GM19025 (cell line): ENCODE measurements at regions not wholly inside any gene's neighbourhood (a gene's known extent, or its start where the extent isn't known, plus 50 kb on each side); places are given as distances from the start of the nearest gene placed in this dataset.

Source experiments
- ATAC-seq: cut with Tn5 transposase; IDR thresholded peaks from one replicate; pipeline ENCODE4 v1.9.1; 2021; ENCODE audit warnings: mild to moderate bottlenecking, low read depth, moderate library complexity; ENCODE audit not compliant: unreplicated experiment

DNA sequence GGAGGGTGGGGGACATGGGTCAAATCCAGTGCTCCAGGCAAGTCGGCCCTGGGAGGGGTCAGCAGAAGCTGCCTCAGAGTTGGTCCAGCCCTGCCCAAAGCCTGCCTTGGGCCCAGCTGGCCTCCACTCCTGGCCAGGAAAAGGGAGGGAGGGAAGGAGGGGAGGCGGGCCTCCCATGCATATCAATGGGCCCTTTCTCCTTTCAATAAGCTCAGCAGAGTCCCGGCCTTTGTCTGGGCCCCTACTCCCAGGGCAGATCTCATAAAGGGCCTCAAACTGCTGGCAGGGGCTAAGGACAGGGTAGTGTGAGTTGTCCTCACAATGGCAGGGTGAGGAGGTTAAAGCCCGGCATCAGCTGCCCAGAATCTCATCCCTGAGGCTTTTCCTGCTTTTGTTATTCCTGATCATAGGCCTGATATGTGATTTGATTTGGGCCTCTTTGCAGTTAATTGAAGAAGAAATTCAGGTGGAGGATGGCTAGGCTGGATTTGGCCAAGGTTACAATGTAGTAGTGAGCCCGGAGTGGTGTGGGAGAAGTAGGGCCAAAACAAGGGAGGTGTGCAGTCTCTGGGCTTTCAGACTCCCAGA lies 121.1 kb upstream of the ATP6AP2 start:
- ATAC-seq: no peak

DNA sequence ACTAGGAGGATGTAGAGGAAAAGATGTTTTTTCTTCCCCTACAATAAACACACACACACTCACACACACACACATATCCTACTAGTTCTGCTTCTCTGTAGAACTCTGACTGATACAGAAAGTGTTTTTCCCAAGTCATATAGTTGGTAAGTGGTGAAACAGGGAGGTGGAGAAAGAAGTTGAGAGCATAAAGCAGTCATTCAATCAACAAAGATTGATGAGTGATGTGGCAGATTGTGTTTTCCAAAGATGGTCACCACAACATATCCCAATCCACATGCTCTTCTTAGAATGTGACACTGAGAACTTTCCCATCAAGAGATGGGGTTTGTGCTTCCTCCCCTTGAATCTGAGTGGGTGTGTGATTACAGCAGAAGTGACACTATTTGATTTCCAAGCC lies 123.4 kb upstream of the ATP6AP2 start:
- ATAC-seq: no peak

DNA sequence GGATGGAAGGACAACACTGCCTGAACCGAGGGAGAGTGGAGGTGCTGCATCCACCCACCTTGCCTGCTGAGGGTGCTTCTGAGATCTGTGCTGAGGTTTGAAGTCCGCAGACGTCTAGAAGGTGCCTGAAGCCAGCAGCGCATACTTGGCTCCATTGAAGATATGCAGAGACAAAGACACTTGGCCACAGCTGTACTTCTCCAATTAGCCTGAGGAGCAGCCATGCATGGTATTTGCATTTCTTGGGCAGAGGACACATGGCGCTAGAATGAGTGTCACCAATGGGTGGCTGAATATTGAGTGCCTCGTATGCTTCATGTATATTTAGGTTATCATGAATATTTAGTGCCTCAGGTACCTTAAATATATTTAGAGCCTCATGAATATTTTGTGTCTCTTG lies 128.7 kb upstream of the ATP6AP2 start:
- no peak for ATAC-seq

DNA sequence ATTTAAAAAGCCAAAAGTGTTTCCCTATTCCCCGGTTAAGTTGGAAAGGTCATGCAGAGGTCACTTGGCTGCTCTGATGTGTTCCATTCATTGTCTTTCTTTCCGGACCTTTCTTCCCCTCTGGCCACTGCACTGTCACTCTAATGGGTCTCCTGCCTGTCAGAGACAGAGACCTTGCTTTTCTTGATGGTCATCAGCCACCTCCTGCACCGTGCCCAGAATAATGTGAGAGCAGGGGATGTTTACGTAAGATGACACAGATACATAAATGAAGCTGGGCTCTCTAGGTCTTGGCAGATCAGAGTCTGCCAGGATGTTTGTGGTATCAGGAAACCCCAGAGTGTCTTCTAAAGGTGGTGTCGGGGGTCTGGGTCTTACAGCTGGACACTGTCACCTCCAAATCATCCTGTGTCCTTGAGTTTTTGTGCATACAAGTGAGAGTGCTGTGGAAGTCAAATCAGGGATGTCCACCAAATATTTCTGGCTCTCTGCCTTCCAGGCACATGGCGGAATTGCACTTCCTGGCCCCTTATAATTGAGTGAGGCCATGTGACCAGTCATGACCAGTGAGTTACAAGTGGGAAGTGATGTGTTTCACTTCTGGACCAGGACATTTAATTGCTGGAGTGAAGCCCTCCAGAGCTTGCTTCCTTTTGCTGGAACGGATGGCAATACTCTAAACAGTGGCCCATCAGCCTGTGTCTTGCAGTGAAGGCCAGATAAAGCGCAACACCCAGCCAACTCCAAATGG lies 130.6 kb upstream of the ATP6AP2 start:
- no peak for ATAC-seq

DNA sequence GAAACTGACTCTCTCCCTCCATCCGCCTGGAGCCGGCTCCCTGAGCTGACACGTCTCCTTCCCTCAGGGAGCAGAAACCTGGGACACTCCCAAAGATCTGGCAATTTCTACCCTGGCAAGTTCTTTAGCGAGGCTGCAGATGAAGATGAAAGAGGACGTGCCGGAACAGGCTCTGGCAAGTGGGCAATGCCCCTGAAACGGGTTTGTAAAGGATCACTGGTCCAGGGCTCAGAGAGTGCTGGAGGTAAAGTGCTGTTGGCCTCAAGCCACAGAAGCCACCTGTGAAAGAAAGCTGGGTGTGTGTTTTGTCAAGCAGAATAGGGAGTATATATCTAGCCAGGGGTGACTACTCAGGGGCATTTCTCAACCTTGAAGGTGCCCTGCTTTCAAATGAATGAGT lies 131.4 kb upstream of the ATP6AP2 start:
- no peak for ATAC-seq

DNA sequence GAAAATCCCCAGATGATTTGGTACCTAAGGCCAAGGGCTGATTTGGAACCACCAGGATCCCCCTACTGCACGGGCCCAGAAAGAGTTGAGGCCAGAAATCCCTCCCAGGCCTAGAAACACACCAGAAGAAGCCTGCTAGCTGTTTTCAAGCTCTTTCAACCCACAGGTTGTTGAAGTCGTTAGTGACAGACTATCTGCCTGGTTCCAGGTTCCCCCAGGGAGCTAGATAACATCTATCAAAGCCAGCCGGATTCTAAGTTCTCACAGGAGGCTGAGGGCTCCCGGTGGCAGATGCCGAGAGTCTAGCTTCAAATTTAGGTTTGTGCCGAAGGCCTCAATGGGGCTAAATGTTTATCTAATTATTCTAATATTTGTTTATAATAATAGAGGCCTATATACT lies 132.0 kb upstream of the ATP6AP2 start:
- no peak for ATAC-seq

DNA sequence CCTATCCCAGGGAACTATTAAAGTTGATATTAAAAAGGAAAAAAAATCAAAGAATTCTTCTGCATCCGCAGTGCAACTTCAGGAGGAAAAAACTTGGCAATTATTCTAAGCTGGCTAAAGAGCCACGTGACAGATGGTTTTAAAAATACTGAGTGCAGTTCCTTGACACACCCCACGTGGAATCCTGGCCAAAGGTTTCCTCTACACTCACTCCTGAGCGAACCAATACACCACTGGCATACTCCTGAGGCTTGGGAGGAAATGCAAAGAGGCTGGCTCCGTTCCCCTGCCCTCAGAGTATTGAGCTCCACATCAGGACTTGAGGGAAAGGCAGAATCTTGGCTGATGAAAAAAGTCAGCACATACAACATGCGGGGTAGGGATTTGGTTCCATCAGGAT lies 133.8 kb upstream of the ATP6AP2 start:
- ATAC-seq: no peak

DNA sequence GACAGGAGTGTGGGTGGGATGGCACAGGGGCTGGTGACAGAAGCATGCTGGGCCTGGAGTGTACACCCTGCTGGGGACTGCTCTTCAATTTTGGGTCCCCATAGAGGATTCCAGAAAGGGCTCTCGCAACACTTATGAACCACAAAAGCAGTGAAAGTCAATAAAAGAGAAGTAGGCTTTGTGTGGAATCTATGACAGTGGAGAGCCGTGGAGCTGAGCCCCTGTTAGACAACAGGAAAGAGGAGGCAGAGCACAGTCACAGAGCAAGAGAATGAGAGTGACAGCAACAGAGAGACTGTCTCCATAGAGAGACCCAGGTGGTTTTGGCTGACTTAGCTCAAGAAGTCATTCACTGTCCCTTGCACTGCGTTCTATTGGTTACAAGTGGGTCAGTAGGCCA lies 135.1 kb upstream of the ATP6AP2 start:
- ATAC-seq: no peak

DNA sequence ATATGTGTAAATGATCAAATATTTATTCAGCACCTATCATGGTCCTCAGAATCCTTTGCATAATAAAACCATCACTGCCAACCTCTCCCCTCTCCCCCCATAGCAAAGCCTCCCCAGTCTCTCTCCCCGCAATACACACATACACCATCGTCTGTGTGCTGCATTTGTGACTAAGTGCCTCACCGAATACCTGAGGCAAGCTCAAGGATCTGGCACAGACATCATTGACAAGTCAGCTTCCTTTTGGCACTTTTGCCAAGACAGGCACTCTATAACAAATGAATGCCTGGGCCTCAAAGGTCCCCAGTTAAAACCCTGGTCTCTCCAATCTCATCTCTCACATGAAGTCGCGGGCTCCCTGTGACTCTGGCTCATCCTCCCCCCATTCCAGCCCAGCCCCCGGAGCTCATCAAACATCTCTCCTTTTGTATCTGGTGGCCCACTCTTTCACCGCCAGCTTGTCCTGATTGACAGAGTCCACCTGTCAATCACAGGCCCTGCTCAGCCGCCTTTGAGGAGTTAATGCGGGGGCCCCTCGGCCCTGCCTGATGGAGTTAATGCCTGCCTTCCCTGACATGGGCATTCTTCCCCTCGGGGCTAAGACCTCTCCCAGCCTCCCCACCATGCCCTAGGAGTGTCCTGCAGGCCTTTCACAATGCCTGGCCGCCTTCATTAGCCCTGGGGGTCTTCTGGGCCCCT lies 135.8 kb upstream of the ATP6AP2 start:
- no peak for ATAC-seq

DNA sequence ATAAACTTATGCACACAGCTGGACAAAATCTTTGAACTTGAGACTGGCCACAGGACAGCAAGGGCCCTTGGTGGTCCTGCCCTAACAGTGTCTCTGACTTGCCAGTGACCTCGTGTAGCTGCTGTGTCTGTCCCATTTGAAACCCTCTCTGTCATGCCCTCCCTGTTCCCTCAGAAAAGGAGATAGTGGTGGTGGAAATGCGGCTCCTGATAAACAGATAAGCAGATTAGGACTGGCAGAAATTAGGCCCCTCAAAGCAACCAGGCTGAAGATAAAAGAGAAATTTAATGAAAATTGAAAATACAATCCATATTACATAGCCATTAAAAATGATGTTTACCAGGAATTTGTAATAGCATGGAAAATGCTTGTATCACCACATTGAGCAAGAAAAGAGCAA lies 136.6 kb upstream of the ATP6AP2 start:
- ATAC-seq: no peak

DNA sequence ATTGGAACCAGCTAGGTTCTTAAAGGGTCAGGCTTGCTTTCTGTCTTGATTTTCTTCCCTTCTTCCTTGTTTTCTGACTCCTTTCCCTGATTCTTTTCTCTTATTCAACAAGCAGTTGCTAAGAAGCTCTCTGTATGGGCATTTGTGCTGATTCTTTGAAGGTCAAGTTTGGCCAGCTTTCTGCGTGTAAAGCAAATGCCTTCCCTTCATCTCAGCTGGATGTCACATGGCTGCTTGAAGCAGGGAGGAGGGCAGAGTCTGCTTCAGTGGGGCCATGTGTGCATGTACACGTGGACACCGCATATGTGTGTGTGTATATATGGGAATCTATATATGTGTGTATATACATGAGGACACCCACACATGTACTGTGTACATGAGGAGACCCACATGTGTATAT lies 139.9 kb upstream of the ATP6AP2 start:
- no peak for ATAC-seq

DNA sequence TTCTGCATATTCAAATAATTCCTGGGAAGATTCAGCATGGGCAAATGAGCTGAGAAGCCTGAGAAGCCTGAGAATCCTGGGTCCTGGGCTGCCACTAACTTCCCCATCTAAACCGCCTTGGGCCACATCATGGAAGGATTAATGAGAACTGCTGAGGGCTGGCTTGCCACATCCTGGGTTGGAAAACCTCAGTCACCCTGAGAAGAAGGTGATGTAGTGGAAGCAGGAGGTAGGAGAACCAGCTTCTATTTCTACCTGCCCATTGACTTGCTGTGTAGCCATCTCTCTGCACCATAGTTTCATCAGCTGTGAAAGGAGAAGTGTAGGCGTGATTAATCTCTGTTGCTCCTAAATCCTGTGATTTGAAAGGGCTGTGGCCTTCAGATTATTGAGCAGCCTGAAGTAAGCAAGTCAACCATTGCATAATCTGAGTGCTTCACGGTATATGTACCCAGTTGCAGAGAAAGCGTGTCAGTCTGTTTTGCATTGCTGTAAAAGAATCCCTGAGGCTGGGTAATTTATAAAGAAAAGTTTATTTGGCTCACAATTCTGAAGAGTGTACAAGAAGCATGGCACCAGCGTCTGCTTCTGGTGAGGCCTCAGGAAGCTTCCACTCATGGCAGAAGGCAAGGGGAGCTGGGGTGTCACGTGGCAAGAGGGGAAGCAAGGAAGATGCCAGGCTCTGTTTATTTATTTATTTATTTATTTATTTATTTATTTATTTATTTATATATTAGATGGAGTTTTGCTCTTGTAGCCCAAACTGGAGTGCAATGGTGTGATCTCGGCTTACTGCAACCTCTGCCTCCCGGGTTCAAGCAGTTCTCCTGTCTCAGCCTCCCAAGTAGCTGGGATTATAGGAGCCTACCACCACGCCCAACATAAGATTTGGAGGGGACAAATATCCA lies 140.9 kb upstream of the ATP6AP2 start:
- no peak for ATAC-seq

DNA sequence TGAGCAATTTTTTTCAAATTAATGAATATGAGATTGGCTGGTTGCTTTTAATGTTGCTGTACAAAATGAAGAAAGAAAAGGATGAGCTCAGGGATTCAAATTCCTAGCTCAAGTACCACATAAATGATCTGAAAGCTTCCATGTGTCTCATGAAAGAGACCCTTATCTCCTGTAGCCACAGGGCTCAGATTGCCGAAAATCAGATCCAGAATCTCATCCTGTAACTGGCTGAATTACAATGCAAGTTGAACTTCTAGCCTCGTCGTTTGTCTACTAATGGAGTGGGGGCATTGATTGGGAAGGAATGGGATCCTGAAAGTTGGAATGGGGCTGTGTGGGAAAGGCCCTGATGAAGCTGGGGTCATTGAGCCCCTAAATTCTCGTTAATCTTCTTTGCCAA lies 143.4 kb upstream of the ATP6AP2 start:
- ATAC-seq: no peak

DNA sequence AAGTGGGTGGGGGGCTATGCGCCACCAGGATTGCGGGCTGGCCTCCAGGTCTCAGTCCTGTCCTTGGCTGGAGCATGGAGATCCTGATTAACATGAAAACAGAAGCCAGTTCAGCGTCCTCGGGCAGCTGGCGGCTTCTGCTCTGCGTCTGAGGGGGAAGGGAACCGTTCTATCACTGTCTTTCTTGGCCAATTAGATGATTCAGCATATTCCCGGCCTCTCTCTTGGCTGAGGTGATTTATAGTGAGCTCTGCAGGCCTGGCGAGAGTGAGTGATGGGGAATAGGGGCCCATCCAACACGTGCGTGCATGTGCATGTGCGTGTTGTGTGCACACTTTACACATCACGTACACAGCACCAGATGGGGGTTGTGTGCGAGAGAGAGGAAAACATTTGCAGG lies 145.8 kb upstream of the ATP6AP2 start:
- no peak for ATAC-seq

DNA sequence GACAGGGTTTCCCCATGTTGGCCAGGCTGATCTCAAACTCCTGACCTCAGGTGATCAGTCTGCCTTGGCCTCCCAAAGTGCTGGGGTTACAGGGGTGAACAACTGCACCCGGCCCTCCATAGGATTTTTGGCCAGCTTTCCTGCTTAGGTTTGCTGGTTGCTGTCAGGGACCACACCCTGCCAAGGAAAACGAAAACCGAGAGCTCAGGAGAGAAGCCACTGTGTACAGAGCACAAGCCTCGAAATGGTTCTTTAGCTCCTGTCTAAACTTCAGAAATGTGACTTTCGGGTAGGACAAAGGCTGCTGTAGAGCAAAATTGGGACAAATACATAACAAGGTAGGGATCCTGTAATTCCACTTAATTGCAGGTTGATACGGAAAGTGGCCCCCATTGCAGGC lies 146.3 kb upstream of the ATP6AP2 start:
- ATAC-seq: no peak

DNA sequence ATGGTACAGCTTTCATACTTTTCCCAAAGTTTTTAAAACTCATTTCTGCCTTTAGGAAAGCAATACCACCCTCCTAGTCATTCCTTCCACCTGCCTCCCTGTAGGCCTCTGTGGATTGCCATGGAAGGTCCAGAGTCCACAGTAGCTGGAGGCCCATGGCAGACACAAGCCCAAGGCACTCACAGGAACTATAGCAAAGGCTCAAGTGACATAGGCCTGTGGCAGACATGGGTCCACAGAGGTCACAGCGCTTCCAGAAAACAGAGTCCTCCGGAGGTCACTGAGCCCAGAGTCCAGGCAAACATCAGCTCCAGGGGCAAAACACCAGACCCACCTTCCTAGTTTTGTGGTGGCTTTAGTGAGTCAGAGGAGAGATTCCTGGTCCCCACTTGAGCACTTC lies 147.6 kb upstream of the ATP6AP2 start:
- no peak for ATAC-seq

DNA sequence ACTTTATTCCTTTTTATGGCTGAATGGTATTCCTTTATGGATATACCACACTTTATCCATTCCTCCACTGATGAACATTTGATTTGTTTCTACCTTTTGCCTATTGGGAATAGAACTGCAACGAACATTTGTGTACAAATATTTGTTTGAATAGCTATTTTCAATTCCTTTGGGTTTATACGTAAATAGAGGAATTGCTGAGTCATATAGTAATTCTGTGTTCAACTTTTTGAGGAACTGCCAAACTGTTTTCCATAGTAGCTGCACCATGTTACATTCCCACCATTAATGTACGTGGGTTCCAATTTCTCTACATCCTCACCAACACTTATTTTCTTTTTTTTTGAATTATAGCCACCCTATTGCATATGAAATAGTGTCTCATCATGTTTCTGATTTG lies 156.5 kb upstream of the ATP6AP2 start:
- no peak for ATAC-seq

DNA sequence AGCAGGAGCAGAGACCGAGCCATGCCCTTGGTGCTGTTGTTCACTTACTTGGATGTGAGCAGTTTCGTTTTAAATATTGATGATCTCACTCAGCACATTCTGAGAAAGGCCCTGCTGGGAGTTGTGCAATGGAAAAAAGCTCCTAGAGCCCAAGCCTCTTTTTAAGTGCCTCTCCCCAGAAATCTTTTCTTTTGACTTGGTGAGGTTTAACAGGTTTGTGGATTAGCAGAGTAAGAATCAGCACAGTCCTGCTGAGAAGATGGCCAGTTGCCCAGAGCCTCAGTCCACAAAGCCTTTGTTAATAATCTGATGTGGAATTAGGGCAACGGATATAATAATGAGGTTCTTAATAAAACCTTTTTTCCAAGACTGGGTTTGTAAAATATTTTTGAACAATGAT lies 157.5 kb upstream of the ATP6AP2 start:
- ATAC-seq: no peak

DNA sequence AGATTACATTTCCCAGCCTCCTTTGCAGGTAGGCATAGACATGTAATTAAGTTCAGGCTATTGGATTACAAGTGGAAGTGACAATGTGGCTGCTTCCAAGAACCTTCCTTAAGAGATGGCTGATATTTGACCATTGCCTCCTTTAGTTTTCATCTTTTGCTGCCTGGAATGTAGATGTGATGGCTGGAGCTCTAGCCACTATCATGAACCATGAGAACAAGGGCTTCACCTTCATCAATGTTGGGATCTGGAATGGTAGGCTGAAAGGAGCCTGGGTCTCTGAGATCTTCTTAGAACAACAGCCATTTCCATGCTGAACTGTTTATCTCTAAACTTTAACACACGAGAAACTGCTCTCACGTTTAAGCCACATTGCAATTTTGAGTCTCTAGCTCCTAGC lies 158.7 kb upstream of the ATP6AP2 start:
- ATAC-seq: no peak

DNA sequence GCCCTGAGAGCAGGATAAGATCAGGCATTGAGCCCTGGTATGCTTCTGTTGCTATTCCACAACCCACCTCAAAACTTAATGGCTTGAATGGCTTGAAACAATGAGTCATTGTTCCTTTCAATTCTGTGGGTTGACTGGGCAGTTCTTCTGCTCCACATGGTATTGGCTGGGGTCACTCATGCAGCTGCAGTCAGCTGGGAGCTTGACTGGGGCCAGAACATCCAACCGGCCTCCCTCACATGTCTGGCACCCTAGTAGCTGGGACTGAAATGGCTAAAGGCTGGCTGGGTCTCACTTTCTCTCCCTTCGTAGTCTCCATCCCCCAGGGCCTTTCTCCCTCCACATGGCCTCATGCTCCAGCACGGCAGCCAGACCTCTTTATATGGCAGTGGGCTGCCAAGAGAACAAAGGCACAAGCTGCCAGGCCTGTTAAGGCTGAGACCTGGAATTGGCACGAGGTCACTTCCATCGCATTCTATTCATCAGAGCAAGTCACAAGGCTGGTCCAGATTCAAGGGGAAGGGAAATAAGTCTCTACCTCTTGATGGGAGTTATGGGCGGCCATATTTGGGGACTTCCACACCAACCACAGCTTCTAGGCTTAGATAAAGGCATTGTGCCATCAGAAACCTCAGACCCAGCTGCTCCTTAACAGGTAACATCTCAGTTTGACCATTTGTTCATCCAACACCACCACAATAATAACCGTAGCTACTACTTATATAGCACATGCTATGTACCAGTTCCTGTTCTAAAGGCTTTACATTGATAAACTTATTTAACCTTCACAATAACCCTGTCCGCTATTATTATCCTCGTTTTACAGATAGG lies 159.7 kb upstream of the ATP6AP2 start:
- peak; percentile 56 for ATAC-seq
